WI38 (cell line): ENCODE measurements at regions not wholly inside any gene's neighbourhood (a gene's known extent, or its start where the extent isn't known, plus 50 kb on each side); places are given as distances from the start of the nearest gene placed in this dataset.

Experiments used
- H3K4me3 ChIP-seq: 2 replicates; pipeline ENCODE4 v1.5.1; 2011; ENCODE audit warnings: low read depth, mild to moderate bottlenecking, control low read depth, low read length
- TF ChIP-seq, protein P1 (sequence below): IDR thresholded peaks from 2 replicates; pipeline ENCODE4 v1.5.1; 2012; ENCODE audit warnings: low read depth, mild to moderate bottlenecking, control low read depth, low read length

DNA sequence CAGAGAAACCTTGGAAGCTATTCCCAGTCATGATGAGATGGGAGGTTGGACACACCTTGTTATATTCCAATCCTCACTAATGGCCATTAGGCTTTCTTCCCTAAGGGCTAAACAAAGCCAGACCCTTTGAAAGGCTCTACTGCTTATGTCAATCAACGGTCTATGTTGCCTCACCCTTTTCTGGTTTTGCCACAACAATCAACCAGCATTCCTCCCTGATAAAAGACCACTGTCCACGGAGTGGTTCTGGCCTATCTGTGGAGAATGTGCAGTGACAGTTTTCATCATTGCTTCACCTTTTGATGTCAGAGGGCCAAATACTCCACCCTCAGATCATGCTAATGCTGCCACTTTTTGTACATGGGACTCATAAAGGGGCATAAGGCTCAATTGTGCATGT is 913.4 kb downstream of the RPA4 start:
- TF ChIP-seq, protein P1, sequence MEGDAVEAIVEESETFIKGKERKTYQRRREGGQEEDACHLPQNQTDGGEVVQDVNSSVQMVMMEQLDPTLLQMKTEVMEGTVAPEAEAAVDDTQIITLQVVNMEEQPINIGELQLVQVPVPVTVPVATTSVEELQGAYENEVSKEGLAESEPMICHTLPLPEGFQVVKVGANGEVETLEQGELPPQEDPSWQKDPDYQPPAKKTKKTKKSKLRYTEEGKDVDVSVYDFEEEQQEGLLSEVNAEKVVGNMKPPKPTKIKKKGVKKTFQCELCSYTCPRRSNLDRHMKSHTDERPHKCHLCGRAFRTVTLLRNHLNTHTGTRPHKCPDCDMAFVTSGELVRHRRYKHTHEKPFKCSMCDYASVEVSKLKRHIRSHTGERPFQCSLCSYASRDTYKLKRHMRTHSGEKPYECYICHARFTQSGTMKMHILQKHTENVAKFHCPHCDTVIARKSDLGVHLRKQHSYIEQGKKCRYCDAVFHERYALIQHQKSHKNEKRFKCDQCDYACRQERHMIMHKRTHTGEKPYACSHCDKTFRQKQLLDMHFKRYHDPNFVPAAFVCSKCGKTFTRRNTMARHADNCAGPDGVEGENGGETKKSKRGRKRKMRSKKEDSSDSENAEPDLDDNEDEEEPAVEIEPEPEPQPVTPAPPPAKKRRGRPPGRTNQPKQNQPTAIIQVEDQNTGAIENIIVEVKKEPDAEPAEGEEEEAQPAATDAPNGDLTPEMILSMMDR, result no peak
- H3K4me3 ChIP-seq, result no peak overlapping the region

DNA sequence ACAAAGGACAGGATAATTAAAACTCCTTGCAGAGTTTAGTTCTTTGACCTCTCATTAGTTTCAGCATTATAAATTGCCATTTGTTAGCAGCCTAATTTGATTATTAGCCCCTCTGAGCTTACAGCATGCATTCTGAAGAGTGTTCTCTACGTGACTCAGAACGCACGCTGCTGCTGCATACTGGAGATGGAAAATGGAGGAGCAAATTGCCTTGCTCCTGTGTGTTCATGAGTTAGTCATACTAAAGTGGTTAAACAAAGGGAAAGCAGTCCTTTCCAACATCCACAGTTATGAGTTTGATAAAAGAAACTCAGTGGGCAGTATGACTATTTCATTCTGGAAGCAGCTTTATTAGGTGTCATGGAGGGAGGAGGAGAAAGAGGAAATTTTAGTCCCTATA is 922.5 kb downstream of the RPA4 start:
- TF ChIP-seq, protein P1, result no peak

DNA sequence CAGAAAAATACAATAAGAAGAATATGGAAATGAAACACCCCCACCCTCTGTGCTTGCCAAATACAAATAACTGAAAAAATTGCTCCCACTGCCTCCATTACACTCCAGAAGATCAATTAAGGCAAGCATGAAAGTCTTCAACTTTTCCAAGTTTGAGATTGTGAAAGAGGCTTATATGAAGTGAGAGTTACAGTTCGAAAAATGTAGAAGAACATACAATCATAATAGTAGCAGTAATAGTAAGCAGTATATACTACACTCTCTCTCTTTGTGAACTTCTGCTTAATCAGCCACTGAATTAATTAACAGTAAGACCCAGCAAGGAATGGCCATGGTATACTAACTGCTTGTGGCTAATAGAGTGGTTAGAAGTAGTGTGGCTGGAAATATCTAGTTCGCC is 923.2 kb downstream of the RPA4 start:
- TF ChIP-seq, protein P1, result no peak
- H3K4me3 ChIP-seq, result no peak overlapping the region

More for the DNA sequence above, 922.5 kb downstream of the RPA4 start:
- H3K4me3 ChIP-seq, result no peak overlapping the region

DNA sequence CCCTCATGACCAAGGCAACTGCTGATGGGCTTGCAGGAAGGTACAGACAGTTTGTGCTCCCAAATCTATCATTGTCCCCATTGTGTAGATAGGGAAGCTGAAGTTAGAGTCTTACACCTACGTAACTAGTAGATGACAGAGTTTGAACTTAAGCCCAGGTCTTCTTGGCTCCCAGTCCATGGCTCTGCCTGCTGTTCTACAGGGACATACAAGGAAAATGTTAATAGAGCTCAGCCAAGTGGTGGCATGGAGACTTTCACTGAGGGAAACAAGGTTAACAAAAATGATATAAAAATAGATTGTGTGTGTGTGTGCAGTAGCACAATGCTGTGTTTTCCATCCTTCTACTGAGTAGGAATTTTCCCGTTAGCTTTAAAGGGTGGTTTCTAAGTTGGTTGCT is 936.5 kb downstream of the RPA4 start:
- H3K4me3 ChIP-seq, result no peak overlapping the region
- TF ChIP-seq, protein P1, result no peak

DNA sequence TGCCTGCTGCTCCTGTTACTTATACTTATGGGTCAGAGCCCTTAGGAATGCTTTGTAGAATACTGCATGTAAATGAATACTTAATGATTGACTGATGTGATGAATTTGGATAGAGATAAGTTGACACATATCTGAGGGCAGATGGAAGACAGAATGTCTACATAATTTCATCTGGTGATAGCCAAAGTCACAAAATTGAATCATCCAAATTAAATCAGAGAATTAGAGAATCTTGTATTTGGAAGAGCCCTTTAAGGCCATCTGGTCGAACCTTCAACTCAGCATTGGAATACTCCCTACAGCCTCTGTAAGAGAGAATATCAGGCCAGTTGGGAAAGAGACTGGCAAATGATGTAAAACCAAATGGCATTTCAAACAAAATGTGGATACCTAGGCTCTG is 944.8 kb downstream of the RPA4 start:
- H3K4me3 ChIP-seq, result no peak overlapping the region
- TF ChIP-seq, protein P1, result no peak

DNA sequence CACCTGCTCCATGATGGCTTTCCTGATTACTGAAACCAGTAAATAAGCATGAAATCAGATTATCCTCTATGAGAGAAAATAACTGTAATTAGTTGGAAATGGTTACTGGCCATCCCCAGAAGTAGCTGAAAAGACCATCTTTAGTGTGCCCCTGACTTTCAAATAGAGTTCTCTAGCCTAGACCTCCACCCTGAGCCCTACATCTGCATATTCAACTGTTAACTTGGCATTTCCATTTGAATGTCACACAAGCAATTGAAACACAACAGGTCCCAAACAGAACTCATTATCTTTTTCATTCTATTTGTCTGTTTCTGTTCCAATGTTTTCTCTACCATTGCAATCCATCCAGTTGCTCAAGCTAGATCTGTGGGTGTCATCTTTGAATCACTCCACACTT is 952.3 kb downstream of the RPA4 start:
- no peak overlapping the region for H3K4me3 ChIP-seq
- TF ChIP-seq, protein P1, result no peak

DNA sequence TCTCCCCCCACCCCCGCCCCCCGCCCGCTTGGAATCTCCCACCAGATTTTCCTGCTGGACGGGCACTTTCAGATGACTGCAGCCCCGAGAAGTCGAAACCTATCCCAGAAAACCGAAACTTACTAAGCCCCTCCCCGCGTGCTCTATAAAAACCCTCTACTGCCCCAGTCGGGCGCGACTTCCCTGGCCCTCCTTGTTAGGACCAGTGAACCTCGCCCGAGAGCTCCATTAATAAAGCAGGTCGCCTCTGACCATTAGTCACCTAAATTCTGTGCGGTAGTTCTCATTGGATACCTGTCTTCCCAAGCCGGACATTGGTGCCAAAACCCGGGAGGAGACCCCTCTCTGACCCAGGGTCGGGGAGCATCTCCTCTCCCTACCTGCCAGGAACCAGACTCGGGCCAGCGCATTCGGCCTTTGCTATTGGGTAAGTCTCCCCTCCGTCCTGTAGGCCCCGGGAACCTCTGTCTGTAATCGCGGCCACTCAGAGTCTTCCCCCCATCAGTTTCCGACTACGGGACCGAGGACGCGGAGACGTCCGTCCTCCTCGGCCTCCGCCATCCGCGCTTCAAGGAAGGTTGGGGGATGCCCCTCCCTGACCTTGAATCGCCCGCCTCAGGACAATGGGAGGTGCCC is 958.0 kb downstream of the RPA4 start:
- TF ChIP-seq, protein P1, result no peak
- H3K4me3 ChIP-seq, result no peak overlapping the region
